GM23338 (cell line): ENCODE measurements at regions not wholly inside any gene's neighbourhood (a gene's known extent, or its start where the extent isn't known, plus 50 kb on each side); places are given as distances from the start of the nearest gene placed in this dataset.

Experiments
- ATAC-seq: fragments of 200-7000 bp; cut with Tn5 transposase; 3 replicates; pipeline ENCODE4 v1.9.1; 2020
- DNase-seq: peaks from one replicate; pipeline ENCODE4 v3.0.0-alpha.2; 2015; ENCODE audit warnings: low spot score
- H2AFZ ChIP-seq: fragments of 200-600 bp; sonication (generic); 2 replicates; pipeline ENCODE4 v1.8.0; 2016; ENCODE audit warnings: antibody characterized with exemption, mild to moderate bottlenecking, moderate library complexity
- H3F3A ChIP-seq: fragments of 200-600 bp; sonication (generic); replicated peaks from 2 replicates; pipeline ENCODE4 v1.8.0; 2017; ENCODE audit warnings: antibody characterized with exemption, mixed run types, low read depth
- H3K27ac ChIP-seq: fragments of 200-600 bp; sonication (generic); 2 replicates; pipeline ENCODE4 v1.6.1; 2016; ENCODE audit warnings: low read depth
- H3K27me3 ChIP-seq: fragments of 200-600 bp; sonication (generic); 2 replicates; pipeline ENCODE4 v1.8.0; 2016; ENCODE audit warnings: mild to moderate bottlenecking, mixed run types, moderate library complexity; ENCODE audit not compliant: insufficient read depth
- H3K36me3 ChIP-seq: fragments of 200-600 bp; sonication (generic); 2 replicates; pipeline ENCODE4 v1.8.0; 2016; ENCODE audit warnings: mild to moderate bottlenecking; ENCODE audit not compliant: insufficient read depth
- H3K4me1 ChIP-seq: fragments of 200-600 bp; sonication (generic); 2 replicates; pipeline ENCODE4 v1.8.0; 2016; ENCODE audit warnings: mild to moderate bottlenecking, moderate library complexity; ENCODE audit not compliant: insufficient read depth
- H3K4me2 ChIP-seq: fragments of 200-600 bp; sonication (generic); 2 replicates; pipeline ENCODE4 v1.7.1; 2017; ENCODE audit warnings: mixed run types
- H3K4me3 ChIP-seq: fragments of 200-600 bp; sonication (generic); 2 replicates; pipeline ENCODE4 v1.6.1; 2016; ENCODE audit warnings: mixed run types
- H3K79me2 ChIP-seq: fragments of 200-600 bp; sonication (generic); replicated peaks from 2 replicates; pipeline ENCODE4 v1.8.0; 2017; ENCODE audit warnings: mild to moderate bottlenecking; ENCODE audit not compliant: insufficient read depth
- H3K9me2 ChIP-seq: fragments of 200-600 bp; sonication (generic); 2 replicates; pipeline ENCODE4 v1.8.0; 2017; ENCODE audit not compliant: insufficient read depth
- H4K20me1 ChIP-seq: fragments of 200-600 bp; sonication (generic); replicated peaks from 2 replicates; pipeline ENCODE4 v1.8.0; 2017; ENCODE audit warnings: mild to moderate bottlenecking; ENCODE audit not compliant: insufficient read depth
- H3K27ac Mint-ChIP-seq: 2 replicates; pipeline ENCODE4 v1.8.0; 2020; ENCODE audit warnings: inconsistent platforms, mild to moderate bottlenecking, moderate library complexity, mixed read lengths
- H3K27me3 Mint-ChIP-seq: 3 replicates; pipeline ENCODE4 v1.8.0; 2022; ENCODE audit warnings: low read depth, mild to moderate bottlenecking, moderate library complexity, mixed read lengths, inconsistent platforms; ENCODE audit not compliant: insufficient read depth, poor library complexity
- H3K36me3 Mint-ChIP-seq: 3 replicates; pipeline ENCODE4 v1.8.0; 2021; ENCODE audit warnings: low read depth, mild to moderate bottlenecking, inconsistent platforms, moderate library complexity, mixed read lengths
- H3K4me1 Mint-ChIP-seq: 3 replicates; pipeline ENCODE4 v1.8.0; 2020; ENCODE audit warnings: mild to moderate bottlenecking, inconsistent platforms, mixed read lengths
- H3K4me3 Mint-ChIP-seq: 3 replicates; pipeline ENCODE4 v1.8.0; 2021; ENCODE audit warnings: moderate library complexity, mild to moderate bottlenecking, inconsistent platforms, mixed read lengths
- H3K9me3 Mint-ChIP-seq: 3 replicates; pipeline ENCODE4 v1.8.0; 2020; ENCODE audit warnings: moderate library complexity, mild to moderate bottlenecking, inconsistent platforms, mixed read lengths
- CREB1 ChIP-seq: fragments of 250-450 bp; sonication (Bioruptor Pico); IDR thresholded peaks from 2 replicates; pipeline ENCODE4 v1.5.0; 2020; ENCODE audit warnings: low read depth, mild to moderate bottlenecking, moderate library complexity
- CTCF ChIP-seq, 2 experiments: fragments of 200-600 bp in 1 of 2; sonication (generic) in 1 of 2; conservative IDR thresholded peaks; 2 replicates each; pipeline versions ENCODE4 v1.5.1 to v1.6.1; 2016 to 2017; ENCODE audit warnings: antibody characterized with exemption in 2 of 2, low read depth in 2 of 2, mild to moderate bottlenecking in 2 of 2, moderate library complexity in 1 of 2
- ETS1 ChIP-seq: IDR thresholded peaks from 2 replicates; pipeline ENCODE4 v1.6.1; 2016; ENCODE audit warnings: antibody characterized with exemption
- EZH2 ChIP-seq: fragments of 200-600 bp; sonication (generic); IDR thresholded peaks from one replicate; pipeline ENCODE4 v1.8.0; 2017; ENCODE audit warnings: antibody characterized with exemption, mild to moderate bottlenecking, low read depth; ENCODE audit not compliant: unreplicated experiment
- EZH2phosphoT487 ChIP-seq: fragments of 200-600 bp; sonication (generic); IDR thresholded peaks from one replicate; pipeline ENCODE4 v1.8.1; 2018; ENCODE audit warnings: antibody characterized with exemption; ENCODE audit not compliant: unreplicated experiment
- JUNB ChIP-seq: IDR thresholded peaks from one replicate; pipeline ENCODE4 v1.6.1; 2016; ENCODE audit warnings: antibody characterized with exemption; ENCODE audit not compliant: unreplicated experiment
- NANOG ChIP-seq: IDR thresholded peaks from 2 replicates; pipeline ENCODE4 v1.6.1; 2016; ENCODE audit warnings: antibody characterized with exemption, borderline replicate concordance
- POLR2AphosphoS5 ChIP-seq: IDR thresholded peaks from 2 replicates; pipeline ENCODE4 v1.6.1; 2016; ENCODE audit warnings: antibody characterized with exemption, low read depth
- REST ChIP-seq: IDR thresholded peaks from one replicate; pipeline ENCODE4 v1.6.1; 2018; ENCODE audit warnings: antibody characterized with exemption; ENCODE audit not compliant: unreplicated experiment
- STAT1 ChIP-seq: IDR thresholded peaks from one replicate; pipeline ENCODE4 v1.6.1; 2016; ENCODE audit warnings: antibody characterized with exemption; ENCODE audit not compliant: unreplicated experiment
- ZNF114 ChIP-seq: fragments of 250-450 bp; sonication (Bioruptor Pico); IDR thresholded peaks from 2 replicates; pipeline ENCODE4 v1.5.0; 2020; ENCODE audit warnings: mild to moderate bottlenecking, moderate library complexity
- ZNF331 ChIP-seq: fragments of 250-450 bp; sonication (Bioruptor Pico); IDR thresholded peaks from 2 replicates; pipeline ENCODE4 v1.5.0; 2020; ENCODE audit warnings: low read depth, mild to moderate bottlenecking, moderate library complexity
- ZNF462 ChIP-seq: fragments of 250-450 bp; sonication (Bioruptor Pico); IDR thresholded peaks from 2 replicates; pipeline ENCODE4 v1.5.0; 2020; ENCODE audit warnings: mild to moderate bottlenecking, moderate library complexity

GRCh38 chr3:26252001-26252400 lies 370.6 kb upstream of the LRRC3B start:
- no peak for DNase-seq
- Histone ChIP-seq H4K20me1 (no peaks in the 10 kb centered on the region), H3K4me1 (no peaks in the 10 kb centered on the region), H3K36me3 (no peaks in the 10 kb centered on the region), H3K9me2 (no peaks in the 10 kb centered on the region), H3K27ac (no peak overlapping the region), H3K27me3 (no peaks in the 10 kb centered on the region), H3K4me3 (no peak overlapping the region), H3K79me2 (no peaks in the 10 kb centered on the region), H3F3A (no peaks in the 10 kb centered on the region), H2AFZ (no peak overlapping the region), H3K4me2 (no peak overlapping the region)
- Mint-ChIP-seq H3K36me3 (no peaks in the 10 kb centered on the region), H3K4me1 (no peaks in the 10 kb centered on the region; the same call in 2 of the 3 replicates), H3K4me3 (no peak overlapping the region), H3K9me3 (no peaks in the 10 kb centered on the region), H3K27me3 (no peaks in the 10 kb centered on the region), H3K27ac (no peak overlapping the region)
- TF ChIP-seq CTCF (conservative IDR thresholded peaks at IDR 0.05; ENCODE audit: low read depth in 2 of 2) (no peak), REST (no peak), POLR2AphosphoS5 (no peak), ZNF331 (no peak), ZNF462 (no peak), NANOG (no peak), ETS1 (no peak), STAT1 (no peak), ZNF114 (CRISPR knock-in tag) (no peak), CREB1 (no peak), JUNB (no peak), EZH2 (no peak), EZH2phosphoT487 (no peak)
- no peak for ATAC-seq
